Neural cell (in vitro differentiated cells): ENCODE measurements at regions not wholly inside any gene's neighbourhood (a gene's known extent, or its start where the extent isn't known, plus 50 kb on each side); places are given as distances from the start of the nearest gene placed in this dataset.

Experiments used
- H2AFZ ChIP-seq: fragments of 200-600, 300-800 bp; sonication (generic), shearing (Covaris generic); 2 replicates; pipeline ENCODE4 v1.6.0; 2014; ENCODE audit warnings: low read depth, mild to moderate bottlenecking, antibody characterized with exemption, low read length, moderate library complexity
- H3F3A ChIP-seq: fragments of 200-600 bp; shearing (Covaris generic); 2 replicates; pipeline ENCODE4 v1.6.1; 2016; ENCODE audit warnings: mild to moderate bottlenecking, moderate library complexity, mixed read lengths, antibody characterized with exemption, low read length; ENCODE audit not compliant: insufficient read depth, poor library complexity, severe bottlenecking
- H3K27ac ChIP-seq: fragments of 200-600, 300-800 bp; sonication (generic), shearing (Covaris generic); 2 replicates; pipeline ENCODE4 v1.5.1; 2014; ENCODE audit warnings: mild to moderate bottlenecking, low read length, moderate library complexity
- H3K27me3 ChIP-seq: fragments of 300-800, 200-600 bp; sonication (generic), shearing (Covaris generic); 2 replicates; pipeline ENCODE4 v1.6.0; 2014; ENCODE audit warnings: mild to moderate bottlenecking, low read depth, low read length, moderate library complexity; ENCODE audit not compliant: insufficient read depth
- H3K36me3 ChIP-seq: fragments of 300-800, 200-600 bp; sonication (generic), shearing (Covaris generic); 2 replicates; pipeline ENCODE4 v1.5.1; 2014; ENCODE audit warnings: mild to moderate bottlenecking, antibody characterized with exemption, low read length, moderate library complexity; ENCODE audit not compliant: insufficient read depth
- H3K4me2 ChIP-seq: fragments of 300-800, 200-600 bp; sonication (generic), shearing (Covaris generic); 2 replicates; pipeline ENCODE4 v1.6.0; 2014; ENCODE audit warnings: mild to moderate bottlenecking, low read length
- H3K4me3 ChIP-seq: fragments of 300-800, 200-600 bp; sonication (generic), shearing (Covaris generic); 2 replicates; pipeline ENCODE4 v1.5.1; 2014; ENCODE audit warnings: mild to moderate bottlenecking, low read length, moderate library complexity
- H3K79me2 ChIP-seq: fragments of 200-600 bp; shearing (Covaris generic); replicated peaks from 2 replicates; pipeline ENCODE4 v1.6.0; 2014; ENCODE audit warnings: mild to moderate bottlenecking, low read length, moderate library complexity; ENCODE audit not compliant: insufficient read depth
- H3K9ac ChIP-seq: fragments of 300-800, 200-600 bp; sonication (generic), shearing (Covaris generic); 2 replicates; pipeline ENCODE4 v1.6.1; 2016; ENCODE audit warnings: mild to moderate bottlenecking, low read length, mixed read lengths
- H3K9me2 ChIP-seq: fragments of 200-600 bp; shearing (Covaris generic); 2 replicates; pipeline ENCODE4 v1.6.1; 2016; ENCODE audit warnings: mild to moderate bottlenecking, low read length, mixed read lengths; ENCODE audit not compliant: insufficient read depth
- H3K9me3 ChIP-seq: fragments of 200-600, 300-800 bp; sonication (generic), shearing (Covaris generic); 2 replicates; pipeline ENCODE4 v1.6.1; 2016; ENCODE audit warnings: mild to moderate bottlenecking, mixed run types, low read length, moderate library complexity, mixed read lengths
- H4K20me1 ChIP-seq: fragments of 200-600 bp; shearing (Covaris generic); 2 replicates; pipeline ENCODE4 v1.6.1; 2016; ENCODE audit warnings: mild to moderate bottlenecking, mixed run types; ENCODE audit not compliant: insufficient read depth
- CTCF ChIP-seq: fragments of 450-650 bp; IDR thresholded peaks from 2 replicates; pipeline ENCODE4 v1.5.1; 2014; ENCODE audit warnings: antibody characterized with exemption, mild to moderate bottlenecking, moderate library complexity; ENCODE audit not compliant: poor library complexity, severe bottlenecking
- EP300 ChIP-seq: fragments of 450-650 bp; conservative IDR thresholded peaks from 2 replicates; pipeline ENCODE4 v1.6.1; 2014; ENCODE audit warnings: antibody characterized with exemption, mild to moderate bottlenecking, moderate library complexity; ENCODE audit not compliant: poor library complexity, severe bottlenecking
- EZH2 ChIP-seq: fragments of 200-600, 300-800 bp; shearing (Covaris generic), sonication (generic); IDR thresholded peaks from 2 replicates; pipeline ENCODE4 v1.6.1; 2014; ENCODE audit warnings: antibody characterized with exemption, low read length, borderline replicate concordance, mild to moderate bottlenecking; ENCODE audit not compliant: insufficient read depth, poor library complexity, severe bottlenecking
- MXI1 ChIP-seq: fragments of 450-650 bp; conservative IDR thresholded peaks from 2 replicates; pipeline ENCODE4 v1.6.1; 2014; ENCODE audit warnings: antibody characterized with exemption, mild to moderate bottlenecking; ENCODE audit not compliant: poor library complexity, severe bottlenecking
- POLR2AphosphoS5 ChIP-seq: IDR thresholded peaks from 2 replicates; pipeline ENCODE4 v1.6.1; 2012
- RAD21 ChIP-seq: fragments of 450-650 bp; conservative IDR thresholded peaks from 2 replicates; pipeline ENCODE4 v1.6.1; 2014; ENCODE audit warnings: antibody characterized with exemption, mild to moderate bottlenecking, moderate library complexity
- SMC3 ChIP-seq: fragments of 450-650 bp; conservative IDR thresholded peaks from 2 replicates; pipeline ENCODE4 v1.6.1; 2014; ENCODE audit warnings: antibody characterized with exemption, mild to moderate bottlenecking, moderate library complexity; ENCODE audit not compliant: poor library complexity
- TAF1 ChIP-seq: IDR thresholded peaks from 2 replicates; pipeline ENCODE4 v1.6.1; 2012; ENCODE audit warnings: low read depth
- TF ChIP-seq, protein P1 (sequence below): IDR thresholded peaks from 2 replicates; pipeline ENCODE4 v1.6.1; 2012; ENCODE audit warnings: borderline replicate concordance

DNA sequence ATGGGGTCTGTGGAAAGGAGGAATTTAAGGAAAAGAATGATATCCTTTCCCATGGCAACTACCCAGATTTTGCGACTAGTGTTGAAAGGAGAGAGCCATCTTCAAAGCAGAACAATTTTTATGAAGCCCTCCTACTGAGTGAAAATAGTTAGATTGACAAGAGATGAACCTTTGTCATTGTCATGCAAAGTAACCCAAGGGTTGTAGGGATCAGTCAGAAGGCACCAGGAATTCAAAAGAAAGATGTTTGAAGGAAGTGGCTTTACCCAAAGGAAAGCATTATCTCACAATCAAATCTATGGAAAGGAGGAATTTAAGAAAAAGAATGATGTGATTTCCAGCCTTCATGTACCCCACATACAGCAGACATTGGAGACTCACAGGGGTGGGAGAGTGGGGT, 544.4 kb downstream of the IPMK start:
- peak overlapping the region; percentile 58 for H3K27ac ChIP-seq
- H3K9ac ChIP-seq, result no peak overlapping the region
- TF ChIP-seq CTCF, result no peak
- TF ChIP-seq, protein P1, sequence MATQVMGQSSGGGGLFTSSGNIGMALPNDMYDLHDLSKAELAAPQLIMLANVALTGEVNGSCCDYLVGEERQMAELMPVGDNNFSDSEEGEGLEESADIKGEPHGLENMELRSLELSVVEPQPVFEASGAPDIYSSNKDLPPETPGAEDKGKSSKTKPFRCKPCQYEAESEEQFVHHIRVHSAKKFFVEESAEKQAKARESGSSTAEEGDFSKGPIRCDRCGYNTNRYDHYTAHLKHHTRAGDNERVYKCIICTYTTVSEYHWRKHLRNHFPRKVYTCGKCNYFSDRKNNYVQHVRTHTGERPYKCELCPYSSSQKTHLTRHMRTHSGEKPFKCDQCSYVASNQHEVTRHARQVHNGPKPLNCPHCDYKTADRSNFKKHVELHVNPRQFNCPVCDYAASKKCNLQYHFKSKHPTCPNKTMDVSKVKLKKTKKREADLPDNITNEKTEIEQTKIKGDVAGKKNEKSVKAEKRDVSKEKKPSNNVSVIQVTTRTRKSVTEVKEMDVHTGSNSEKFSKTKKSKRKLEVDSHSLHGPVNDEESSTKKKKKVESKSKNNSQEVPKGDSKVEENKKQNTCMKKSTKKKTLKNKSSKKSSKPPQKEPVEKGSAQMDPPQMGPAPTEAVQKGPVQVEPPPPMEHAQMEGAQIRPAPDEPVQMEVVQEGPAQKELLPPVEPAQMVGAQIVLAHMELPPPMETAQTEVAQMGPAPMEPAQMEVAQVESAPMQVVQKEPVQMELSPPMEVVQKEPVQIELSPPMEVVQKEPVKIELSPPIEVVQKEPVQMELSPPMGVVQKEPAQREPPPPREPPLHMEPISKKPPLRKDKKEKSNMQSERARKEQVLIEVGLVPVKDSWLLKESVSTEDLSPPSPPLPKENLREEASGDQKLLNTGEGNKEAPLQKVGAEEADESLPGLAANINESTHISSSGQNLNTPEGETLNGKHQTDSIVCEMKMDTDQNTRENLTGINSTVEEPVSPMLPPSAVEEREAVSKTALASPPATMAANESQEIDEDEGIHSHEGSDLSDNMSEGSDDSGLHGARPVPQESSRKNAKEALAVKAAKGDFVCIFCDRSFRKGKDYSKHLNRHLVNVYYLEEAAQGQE, result peak; percentile 43
- peak; percentile 58 for TF ChIP-seq EP300
- TF ChIP-seq EZH2, result no peak
- no peaks in the 10 kb centered on the region for H3K36me3 ChIP-seq
- no peaks in the 10 kb centered on the region for H3K79me2 ChIP-seq
- no peaks in the 10 kb centered on the region for H3F3A ChIP-seq
- H2AFZ ChIP-seq, result no peak overlapping the region
- H4K20me1 ChIP-seq, result no peaks in the 10 kb centered on the region
- H3K4me2 ChIP-seq, result no peak overlapping the region
- no peaks in the 10 kb centered on the region for H3K9me2 ChIP-seq
- H3K27me3 ChIP-seq, result no peaks in the 10 kb centered on the region
- no peaks in the 10 kb centered on the region for H3K9me3 ChIP-seq
- H3K4me3 ChIP-seq, result no peak overlapping the region

DNA sequence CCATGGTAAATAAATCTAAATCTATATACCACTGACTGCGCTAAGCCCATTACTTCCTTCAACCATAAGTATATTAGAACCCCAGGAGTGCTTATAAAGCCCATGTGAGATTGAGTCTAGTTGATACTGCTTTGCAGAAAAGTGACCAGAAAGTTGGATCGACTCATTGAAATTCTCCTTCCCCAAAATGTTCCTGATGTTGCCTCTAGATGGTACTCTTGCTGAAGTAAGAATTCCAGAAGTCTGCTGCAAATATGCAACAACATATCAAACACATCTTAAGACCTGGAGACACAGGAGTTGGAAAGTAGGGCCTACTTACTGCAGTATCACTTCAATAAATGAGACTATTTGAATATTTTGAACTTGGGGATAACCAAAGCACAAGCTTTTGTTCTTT, 550.8 kb downstream of the IPMK start:
- H3K9me3 ChIP-seq, result no peaks in the 10 kb centered on the region
- no peak overlapping the region for H3K9ac ChIP-seq
- H2AFZ ChIP-seq, result no peak overlapping the region
- H4K20me1 ChIP-seq, result no peaks in the 10 kb centered on the region
- H3K79me2 ChIP-seq, result no peaks in the 10 kb centered on the region
- H3K9me2 ChIP-seq, result no peaks in the 10 kb centered on the region
- H3K36me3 ChIP-seq, result no peaks in the 10 kb centered on the region
- H3K4me3 ChIP-seq, result no peak overlapping the region
- peak; percentile 59 for TF ChIP-seq RAD21
- TF ChIP-seq SMC3, result peak; percentile 49
- peak; percentile 53 for TF ChIP-seq CTCF
- TF ChIP-seq EP300, result no peak
- TF ChIP-seq TAF1, result no peak
- no peak for TF ChIP-seq POLR2AphosphoS5
- no peak for TF ChIP-seq MXI1
- TF ChIP-seq, protein P1, result no peak
- TF ChIP-seq EZH2, result no peak
- H3K27ac ChIP-seq, result no peak overlapping the region
- H3K27me3 ChIP-seq, result no peaks in the 10 kb centered on the region
- H3F3A ChIP-seq, result no peaks in the 10 kb centered on the region
- H3K4me2 ChIP-seq, result no peak overlapping the region
